K562 (cell line): ENCODE measurements at regions not wholly inside any gene's neighbourhood (a gene's known extent, or its start where the extent isn't known, plus 50 kb on each side); places are given as distances from the start of the nearest gene placed in this dataset.

Source experiments
- ATF3 ChIP-seq, 2 experiments: fragments of 450-650 bp in 1 of 2; sonication (generic) in 1 of 2; formaldehyde crosslinking in 1 of 2; IDR thresholded peaks in 1 of 2; conservative IDR thresholded peaks in 1 of 2; 2 replicates each; pipeline versions ENCODE4 v1.6.1 to v1.8.1; 2016 to 2023; ENCODE audit warnings: mild to moderate bottlenecking in 2 of 2, moderate library complexity in 2 of 2, inconsistent platforms in 1 of 2, missing genetic modification reagents in 1 of 2
- CTBP1 ChIP-seq: fragments of 450-650 bp; IDR thresholded peaks from 2 replicates; pipeline ENCODE4 v1.6.1; 2016; ENCODE audit warnings: borderline replicate concordance
- CTCFL ChIP-seq: IDR thresholded peaks from 2 replicates; pipeline ENCODE4 v1.6.1; 2011; ENCODE audit warnings: borderline replicate concordance, low read depth, mild to moderate bottlenecking, moderate library complexity, low read length; ENCODE audit not compliant: insufficient read depth, poor library complexity, severe bottlenecking
- E2F5 ChIP-seq: sonication (generic); formaldehyde crosslinking; IDR thresholded peaks from 2 replicates; pipeline ENCODE4 v1.8.0; 2022; ENCODE audit warnings: mild to moderate bottlenecking, missing genetic modification reagents
- ETS1 ChIP-seq: conservative IDR thresholded peaks from 2 replicates; pipeline ENCODE4 v1.6.1; 2011; ENCODE audit warnings: low read depth, mild to moderate bottlenecking, low read length; ENCODE audit not compliant: control insufficient read depth
- MAX ChIP-seq: sonication (generic); formaldehyde crosslinking; IDR thresholded peaks from 2 replicates; pipeline ENCODE4 v1.9.0; 2022; ENCODE audit warnings: mild to moderate bottlenecking, missing genetic modification reagents
- NCOR1 ChIP-seq: fragments of 450-650 bp; IDR thresholded peaks from 2 replicates; pipeline ENCODE4 v1.6.1; 2016; ENCODE audit warnings: mild to moderate bottlenecking, moderate library complexity
- NRF1 ChIP-seq, 2 experiments: fragments of 450-650 bp; IDR thresholded peaks in 1 of 2; conservative IDR thresholded peaks in 1 of 2; 2 replicates each; pipeline ENCODE4 v1.6.1; 2014; ENCODE audit warnings: mild to moderate bottlenecking in 2 of 2
- RERE ChIP-seq: sonication (generic); formaldehyde crosslinking; IDR thresholded peaks from 2 replicates; pipeline ENCODE4 v1.8.0; 2023; ENCODE audit warnings: missing genetic modification reagents, mild to moderate bottlenecking, borderline replicate concordance
- RHOXF2B ChIP-seq: fragments of 250-450 bp; sonication (Bioruptor Pico); conservative IDR thresholded peaks from 2 replicates; pipeline ENCODE4 v1.5.1; 2021
- SAFB ChIP-seq: fragments of 200-400 bp; formaldehyde crosslinking; IDR thresholded peaks from 2 replicates; pipeline ENCODE4 v1.6.1; 2017; ENCODE audit warnings: low read depth, low read length, borderline replicate concordance
- ZBTB33 ChIP-seq: sonication (generic); formaldehyde crosslinking; IDR thresholded peaks from 2 replicates; pipeline ENCODE4 v1.8.1; 2023; ENCODE audit warnings: mild to moderate bottlenecking, missing genetic modification reagents
- ZBTB43 ChIP-seq: sonication (generic); formaldehyde crosslinking; IDR thresholded peaks from 2 replicates; pipeline ENCODE4 v1.8.0; 2023; ENCODE audit warnings: mild to moderate bottlenecking, missing genetic modification reagents
- ZNF740 ChIP-seq, 3 experiments: fragments of 200-800 bp in 1 of 3; sonication (Bioruptor generic) in 1 of 3; sonication (generic) in 1 of 3; formaldehyde crosslinking in 1 of 3; IDR thresholded peaks; 2 replicates each; pipeline versions ENCODE4 v1.6.1 to v1.8.0; 2016 to 2022; ENCODE audit warnings: mild to moderate bottlenecking in 2 of 3, missing compliant biosample characterization in 2 of 3, missing genetic modification characterization in 2 of 3, missing genetic modification reagents in 1 of 3

- no peak for TF ChIP-seq CTBP1
- no peak for TF ChIP-seq MAX (CRISPR knock-in tag)
- TF ChIP-seq ETS1: no peak
- no peak for TF ChIP-seq ZBTB43 (CRISPR knock-in tag)
- no peak for TF ChIP-seq ATF3 (IDR thresholded peaks at IDR 0.05)
- no peak for TF ChIP-seq ATF3 (CRISPR knock-in tag; conservative IDR thresholded peaks at IDR 0.05)
- no peak for TF ChIP-seq RHOXF2B
- no peak for TF ChIP-seq ZBTB33 (CRISPR knock-in tag)
- no peak for TF ChIP-seq RERE (CRISPR knock-in tag)
- no peak for TF ChIP-seq NRF1 (conservative IDR thresholded peaks at IDR 0.05 in 1 of 2, IDR thresholded peaks at IDR 0.05 in 1 of 2)
- TF ChIP-seq NCOR1: no peak
- no peak for TF ChIP-seq SAFB
- TF ChIP-seq ZNF740 (CRISPR knock-in tag; IDR thresholded peaks at IDR 0.05): no peak
- no peak for TF ChIP-seq ZNF740 (tag; IDR thresholded peaks at IDR 0.05)
- no peak for TF ChIP-seq CTCFL
- TF ChIP-seq E2F5 (CRISPR knock-in tag): no peak
Observed at GRCh38 chr9:110049699-110050450, 158.1 kb downstream of the C9orf152 start.
